Left lobe of liver (tissue), 2 donors: ENCODE measurements at regions not wholly inside any gene's neighbourhood (a gene's known extent, or its start where the extent isn't known, plus 50 kb on each side); places are given as distances from the start of the nearest gene placed in this dataset.
"Not testable (repeated sequence)": the region's sequence is repeated elsewhere in the genome, so short reads cannot be mapped to it uniquely, and the experiment has no call there.

Experiments used
- ATAC-seq: fragments of 200-7000 bp; cut with Tn5 transposase; one replicate; pipeline ENCODE4 v1.9.1; 2020; ENCODE audit warnings: mild to moderate bottlenecking, moderate library complexity
- DNase-seq: peaks from one replicate; pipeline ENCODE4 v3.0.0-alpha.2; 2020; ENCODE audit warnings: low spot score
- donor health status: DM: no; HTN: no; CAD: no; lungs with moderate emphysema.
- donor health status: DM: no; HTN: yes; CAD: no.

GRCh38 chrX:817147-817546, 186.6 kb downstream of the SHOX start:
- DNase-seq, ATAC-seq: not testable (repeated sequence)

GRCh38 chrX:816411-816810, 185.8 kb downstream of the SHOX start:
- DNase-seq (no peak), ATAC-seq (no peak)

GRCh38 chrX:810186-810585, 179.6 kb downstream of the SHOX start:
- DNase-seq (no peak), ATAC-seq (no peak)

- ATAC-seq (no peak), DNase-seq (no peak)
Observed at GRCh38 chrX:809081-809480, 178.5 kb downstream of the SHOX start.

- ATAC-seq = no peak
- no peak for DNase-seq
Observed at GRCh38 chrX:806586-806985, 176.0 kb downstream of the SHOX start.

GRCh38 chrX:805988-806387, 175.4 kb downstream of the SHOX start:
- no peak for DNase-seq

GRCh38 chrX:805103-805670, 174.6 kb downstream of the SHOX start:
- DNase-seq = no peak
- ATAC-seq = no peak

More at GRCh38 chrX:805988-806387, 175.4 kb downstream of the SHOX start:
- ATAC-seq = no peak

- DNase-seq (no peak), ATAC-seq (no peak)
Observed at GRCh38 chrX:802846-803245, 172.3 kb downstream of the SHOX start.

GRCh38 chrX:799808-800207, 169.2 kb downstream of the SHOX start:
- no peak for ATAC-seq
- no peak for DNase-seq

- DNase-seq (peak; percentile 15), ATAC-seq (no peak)
Observed at GRCh38 chrX:794311-794710, 163.7 kb downstream of the SHOX start.

- peak; percentile 38 for DNase-seq
Observed at GRCh38 chrX:793216-793770, 162.7 kb downstream of the SHOX start.

GRCh38 chrX:791479-792034, 161.0 kb downstream of the SHOX start:
- DNase-seq (peak; percentile 11), ATAC-seq (no peak)

More at GRCh38 chrX:793216-793770, 162.7 kb downstream of the SHOX start:
- ATAC-seq = no peak

- DNase-seq (peak; percentile 26), ATAC-seq (no peak)
Observed at GRCh38 chrX:790783-791360, 160.3 kb downstream of the SHOX start.

GRCh38 chrX:790041-790506, 159.5 kb downstream of the SHOX start:
- no peak for DNase-seq
- ATAC-seq = no peak

GRCh38 chrX:789096-789495, 158.5 kb downstream of the SHOX start:
- DNase-seq (peak; percentile 2), ATAC-seq (no peak)

- ATAC-seq = no peak
- peak; percentile 14 for DNase-seq
Observed at GRCh38 chrX:786441-786881, 155.9 kb downstream of the SHOX start.

- DNase-seq = no peak
- no peak for ATAC-seq
Observed at GRCh38 chrX:784829-785228, 154.2 kb downstream of the SHOX start.

- ATAC-seq = no peak
- DNase-seq = no peak
Observed at GRCh38 chrX:781224-782204, 150.9 kb downstream of the SHOX start.

GRCh38 chrX:776529-777230, 146.1 kb downstream of the SHOX start:
- DNase-seq (no peak), ATAC-seq (no peak)

GRCh38 chrX:776061-776460, 145.5 kb downstream of the SHOX start:
- no peak for ATAC-seq
- no peak for DNase-seq
